Spinal cord (tissue), 9 donors: ENCODE measurements at regions not wholly inside any gene's neighbourhood (a gene's known extent, or its start where the extent isn't known, plus 50 kb on each side); places are given as distances from the start of the nearest gene placed in this dataset.

Source experiments
- DNase-seq, 6 donors: peaks; one replicate each; pipeline versions ENCODE4 v3.0.0 to v3.0.0-alpha.2; 2013 to 2015; ENCODE audit warnings: low spot score in 6 of 6, low read depth in 4 of 6
- H3K27ac ChIP-seq: one replicate; pipeline ENCODE4 v1.5.1; 2013; ENCODE audit warnings: low read depth, low read length, control low read depth
- H3K27me3 ChIP-seq: one replicate; pipeline ENCODE4 v1.6.1; 2013; ENCODE audit warnings: low read length; ENCODE audit not compliant: control insufficient read depth, insufficient read depth
- H3K36me3 ChIP-seq: one replicate; pipeline ENCODE4 v1.6.1; 2013; ENCODE audit warnings: low read length; ENCODE audit not compliant: control insufficient read depth, insufficient read depth
- H3K4me1 ChIP-seq: one replicate; pipeline ENCODE4 v1.6.1; 2013; ENCODE audit warnings: low read length; ENCODE audit not compliant: control insufficient read depth, insufficient read depth
- H3K4me3 ChIP-seq: one replicate; pipeline ENCODE4 v1.5.1; 2013; ENCODE audit warnings: low read depth, low read length, control low read depth
- H3K9me3 ChIP-seq: one replicate; pipeline ENCODE4 v1.6.1; 2013; ENCODE audit warnings: low read length; ENCODE audit not compliant: control insufficient read depth, insufficient read depth
- WGBS: methylation state at CpG from one replicate; pipeline ENCODE4 v1.1.5; 2013; ENCODE audit warnings: missing lambda C conversion rate; ENCODE audit not compliant: insufficient coverage; 5-methylcytosine and 5-hydroxymethylcytosine counted together
- donor health status: healthy.

- no peaks in the 10 kb centered on the region for H3K4me1 ChIP-seq
- WGBS = 89% methylated on average over 1 of the region's 1 CpG
- H3K9me3 ChIP-seq = no peaks in the 10 kb centered on the region
- no peaks in the 10 kb centered on the region for H3K27me3 ChIP-seq
- H3K27ac ChIP-seq = no peak overlapping the region
- H3K4me3 ChIP-seq = no peak overlapping the region
- DNase-seq = no peak
- no peaks in the 10 kb centered on the region for H3K36me3 ChIP-seq
Observed at GRCh38 chr5:35518104-35518503, 99.6 kb upstream of the SPEF2 start.

DNA sequence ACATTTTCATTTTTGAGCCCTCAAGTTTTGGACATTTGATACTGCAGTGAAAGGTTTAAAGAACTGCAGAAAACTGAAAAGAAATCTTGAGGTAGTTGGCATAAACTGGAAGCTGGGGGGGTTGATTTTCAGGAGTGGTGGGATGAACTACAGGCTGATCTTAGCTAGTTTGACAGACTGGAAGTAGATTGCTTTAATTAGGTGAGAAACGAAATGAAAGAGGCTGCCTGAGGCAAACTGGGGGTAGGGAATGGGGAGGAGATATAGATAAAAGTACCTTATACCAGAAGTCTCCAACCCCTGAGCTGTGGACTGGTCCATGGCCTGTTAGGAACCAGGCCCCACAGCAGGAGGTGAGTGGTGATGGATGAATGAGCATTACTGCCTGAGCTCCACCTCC is 101.4 kb upstream of the SPEF2 start:
- Histone ChIP-seq H3K36me3 (no peaks in the 10 kb centered on the region), H3K4me1 (no peaks in the 10 kb centered on the region), H3K9me3 (no peaks in the 10 kb centered on the region), H3K27me3 (no peaks in the 10 kb centered on the region), H3K4me3 (no peak overlapping the region), H3K27ac (no peak overlapping the region)
- no peak for DNase-seq
- WGBS = no CpG with 5 or more reads among the region's 1 CpG

DNA sequence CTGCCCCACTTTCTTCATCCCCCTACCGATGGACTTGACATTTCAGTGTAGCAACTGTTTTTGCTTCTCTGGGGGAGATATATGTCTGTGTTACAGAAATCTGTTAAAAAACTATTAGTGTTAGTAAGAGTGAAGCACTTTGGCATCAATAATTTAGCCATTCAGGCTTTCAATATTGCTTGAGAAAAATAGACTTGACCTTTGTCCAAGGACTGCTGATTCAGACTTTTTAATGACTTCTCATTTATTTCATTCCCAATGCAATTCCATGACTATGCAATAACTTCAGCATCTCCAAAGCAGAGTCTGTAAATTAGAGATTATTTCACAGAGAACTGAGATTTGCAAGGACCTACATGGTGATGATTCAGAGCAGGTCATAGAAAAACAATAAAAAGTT is 104.1 kb upstream of the SPEF2 start:
- peaks cover 2% of the 10 kb centered on the region for H3K9me3 ChIP-seq
- no peak overlapping the region for H3K27ac ChIP-seq
- H3K4me1 ChIP-seq = no peaks in the 10 kb centered on the region
- no peaks in the 10 kb centered on the region for H3K27me3 ChIP-seq
- no peak overlapping the region for H3K4me3 ChIP-seq
- H3K36me3 ChIP-seq = no peaks in the 10 kb centered on the region
- no CpG with 5 or more reads among the region's 1 CpG for WGBS
- DNase-seq = no peak

DNA sequence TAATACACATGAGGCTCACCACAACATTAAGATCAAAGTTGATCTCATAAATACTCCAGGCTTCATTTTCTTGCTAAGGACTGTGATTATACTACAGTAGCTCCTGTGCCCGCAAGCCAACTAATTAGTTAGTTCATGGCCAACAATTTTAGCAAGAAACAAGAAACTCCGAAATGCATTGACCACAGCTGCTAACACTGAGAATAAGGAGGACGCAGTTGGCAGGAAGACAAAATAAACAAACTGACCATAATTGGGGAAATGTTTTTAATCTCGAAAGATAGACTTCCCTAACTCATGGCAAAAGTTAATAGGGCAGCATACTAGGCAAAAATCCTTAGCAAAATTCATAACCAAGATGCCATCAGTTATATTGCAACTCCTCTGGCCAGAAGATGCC is 115.5 kb upstream of the SPEF2 start:
- Histone ChIP-seq H3K27me3 (no peaks in the 10 kb centered on the region), H3K4me1 (no peaks in the 10 kb centered on the region), H3K4me3 (no peak overlapping the region), H3K27ac (no peak overlapping the region), H3K36me3 (no peaks in the 10 kb centered on the region), H3K9me3 (peaks cover 3% of the 10 kb centered on the region)
- WGBS = 100% methylated on average over 1 of the region's 4 CpGs
- no peak for DNase-seq

DNA sequence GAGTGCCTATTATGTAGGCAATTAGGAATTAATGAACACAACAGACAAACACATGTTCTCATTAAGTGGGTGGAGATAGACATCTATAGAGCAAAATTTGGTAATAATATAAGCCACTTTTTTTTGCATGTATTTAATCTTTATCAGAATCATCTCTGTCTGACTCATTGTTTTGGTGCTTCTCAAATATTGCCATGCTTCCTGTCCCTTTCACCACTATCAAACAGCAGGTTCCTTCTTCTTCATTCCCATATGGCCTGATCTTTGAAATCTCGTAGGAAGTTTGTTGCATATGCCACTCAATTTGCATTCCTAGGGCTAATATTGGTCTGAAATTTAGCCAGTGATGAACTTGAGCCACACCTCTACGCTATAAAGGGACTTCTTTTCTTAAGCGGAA is 128.9 kb upstream of the SPEF2 start:
- no peak for DNase-seq
- no peaks in the 10 kb centered on the region for H3K36me3 ChIP-seq
- no peaks in the 10 kb centered on the region for H3K27me3 ChIP-seq
- WGBS = no CpG with 5 or more reads among the region's 3 CpGs
- H3K4me3 ChIP-seq = no peak overlapping the region
- no peaks in the 10 kb centered on the region for H3K9me3 ChIP-seq
- H3K4me1 ChIP-seq = no peaks in the 10 kb centered on the region
- no peak overlapping the region for H3K27ac ChIP-seq

- no peak overlapping the region for H3K27ac ChIP-seq
- no peaks in the 10 kb centered on the region for H3K36me3 ChIP-seq
- no peaks in the 10 kb centered on the region for H3K27me3 ChIP-seq
- no peaks in the 10 kb centered on the region for H3K4me1 ChIP-seq
- DNase-seq = peak in 1 of 6 donors; percentile 7
- no peaks in the 10 kb centered on the region for H3K9me3 ChIP-seq
- WGBS = no CpG with 5 or more reads among the region's 1 CpG
- H3K4me3 ChIP-seq = no peak overlapping the region
Observed at GRCh38 chr5:35488055-35488454, 129.6 kb upstream of the SPEF2 start.

DNA sequence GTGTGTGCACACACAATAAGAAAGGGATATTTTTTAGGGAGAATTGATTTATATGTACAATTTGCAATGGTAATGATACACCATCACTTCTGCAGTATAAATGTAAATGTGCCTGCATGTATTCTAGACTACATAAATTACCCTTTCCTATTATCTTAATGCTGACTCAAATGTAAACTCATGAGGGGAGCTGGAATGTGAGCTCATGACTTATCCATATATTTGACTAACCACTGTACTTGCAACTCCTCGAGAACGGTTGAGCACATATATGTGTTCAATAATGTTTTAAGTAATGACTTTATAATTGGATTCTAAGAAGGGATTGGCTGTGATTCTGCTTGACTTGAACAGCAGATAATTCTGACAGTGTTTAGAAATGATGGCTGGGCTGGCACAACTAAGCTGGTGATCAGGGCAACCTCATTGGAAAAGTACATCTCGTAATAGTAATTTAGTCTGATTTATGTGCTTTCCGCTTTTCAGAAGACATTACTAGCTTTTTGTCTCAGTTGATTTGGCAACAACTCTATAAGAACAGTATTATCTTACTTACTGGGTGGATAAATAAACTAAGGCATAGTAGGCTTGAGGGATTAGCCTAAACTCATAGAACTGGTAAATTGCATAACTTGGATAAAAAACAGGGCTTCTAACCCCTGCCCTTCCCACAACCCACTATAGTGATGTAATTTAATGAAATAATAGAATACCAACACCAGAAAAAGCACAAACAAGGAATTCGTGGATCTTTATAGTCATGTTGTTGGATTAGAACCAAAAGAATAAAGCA is 130.2 kb upstream of the SPEF2 start:
- peak in 1 of 6 donors; percentile 37 for DNase-seq
- H3K36me3 ChIP-seq = no peaks in the 10 kb centered on the region
- no peaks in the 10 kb centered on the region for H3K4me1 ChIP-seq
- WGBS = 40% methylated on average over 1 of the region's 5 CpGs
- no peak overlapping the region for H3K4me3 ChIP-seq
- no peak overlapping the region for H3K27ac ChIP-seq
- H3K27me3 ChIP-seq = no peaks in the 10 kb centered on the region
- no peaks in the 10 kb centered on the region for H3K9me3 ChIP-seq

- Histone ChIP-seq H3K4me3 (no peak overlapping the region), H3K27me3 (no peaks in the 10 kb centered on the region), H3K27ac (no peak overlapping the region), H3K4me1 (no peaks in the 10 kb centered on the region), H3K9me3 (no peaks in the 10 kb centered on the region), H3K36me3 (no peaks in the 10 kb centered on the region)
- no peak for DNase-seq
Observed at GRCh38 chr5:35485487-35485886, 132.2 kb upstream of the SPEF2 start.

- H3K4me1 ChIP-seq = no peaks in the 10 kb centered on the region
- DNase-seq = no peak
- no peak overlapping the region for H3K4me3 ChIP-seq
- H3K27ac ChIP-seq = no peak overlapping the region
- no peaks in the 10 kb centered on the region for H3K27me3 ChIP-seq
- no peaks in the 10 kb centered on the region for H3K36me3 ChIP-seq
- no peaks in the 10 kb centered on the region for H3K9me3 ChIP-seq
Observed at GRCh38 chr5:35484241-35484640, 133.4 kb upstream of the SPEF2 start.

DNA sequence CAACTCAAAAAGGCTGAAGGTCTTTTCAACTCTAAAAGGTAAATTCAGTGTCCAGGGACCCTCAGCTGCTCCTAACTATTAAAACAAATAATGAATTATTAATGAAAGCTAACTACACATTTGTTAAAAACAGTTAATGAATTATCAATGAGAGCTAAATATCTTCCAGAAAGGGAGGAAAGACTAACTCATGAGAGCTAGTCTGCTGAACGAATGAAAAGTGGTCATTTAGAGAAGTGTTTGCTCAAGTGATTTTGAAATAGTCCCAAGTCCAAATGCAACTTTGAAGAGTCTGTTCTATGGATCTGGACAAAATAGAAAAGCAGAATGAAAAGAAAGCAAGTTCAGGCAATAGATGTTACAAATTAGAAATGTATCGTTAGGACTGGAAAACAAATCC is 133.9 kb upstream of the SPEF2 start:
- peak overlapping the region; percentile 12 for H3K27ac ChIP-seq
- no peak overlapping the region for H3K4me3 ChIP-seq
- no peaks in the 10 kb centered on the region for H3K9me3 ChIP-seq
- no peak for DNase-seq
- H3K27me3 ChIP-seq = no peaks in the 10 kb centered on the region
- H3K36me3 ChIP-seq = no peaks in the 10 kb centered on the region
- H3K4me1 ChIP-seq = no peaks in the 10 kb centered on the region
- WGBS = no CpG with 5 or more reads among the region's 2 CpGs
